NCI-H446 (cell line): ENCODE measurements at regions not wholly inside any gene's neighbourhood (a gene's known extent, or its start where the extent isn't known, plus 50 kb on each side); places are given as distances from the start of the nearest gene placed in this dataset.

Experiments
- DNase-seq, 2 experiments: peaks; one replicate each; lab custom pipeline; 2025; lab: John Stamatoyannopoulos, UW

DNA sequence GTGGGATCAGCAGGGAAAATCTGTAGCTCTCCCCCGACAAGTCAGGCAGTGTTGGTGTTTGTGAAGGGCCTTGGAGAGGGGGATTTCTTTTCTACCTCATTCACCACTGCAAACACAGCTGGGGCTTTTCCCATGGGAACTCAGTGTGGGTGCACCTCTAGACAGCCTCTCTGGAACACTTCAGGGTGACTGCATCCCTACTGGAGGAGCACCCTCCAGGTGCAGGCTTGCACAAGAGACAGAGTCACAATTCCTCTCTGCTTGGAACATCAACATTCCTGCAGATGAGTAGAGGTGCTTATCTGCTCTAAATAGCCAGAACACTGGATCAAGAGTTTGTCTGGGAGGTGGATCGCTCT is 72.7 kb upstream of the AKAP13 start:
- no peak for DNase-seq

- no peak for DNase-seq
These were observed 68.8 kb upstream of the AKAP13 start for GRCh38 chr15:85311647-85312046.

GRCh38 chr15:85312486-85312885 is 67.9 kb upstream of the AKAP13 start:
- DNase-seq = no peak

- no peak for DNase-seq
These were observed 67.5 kb upstream of the AKAP13 start for GRCh38 chr15:85312929-85313331.

DNA sequence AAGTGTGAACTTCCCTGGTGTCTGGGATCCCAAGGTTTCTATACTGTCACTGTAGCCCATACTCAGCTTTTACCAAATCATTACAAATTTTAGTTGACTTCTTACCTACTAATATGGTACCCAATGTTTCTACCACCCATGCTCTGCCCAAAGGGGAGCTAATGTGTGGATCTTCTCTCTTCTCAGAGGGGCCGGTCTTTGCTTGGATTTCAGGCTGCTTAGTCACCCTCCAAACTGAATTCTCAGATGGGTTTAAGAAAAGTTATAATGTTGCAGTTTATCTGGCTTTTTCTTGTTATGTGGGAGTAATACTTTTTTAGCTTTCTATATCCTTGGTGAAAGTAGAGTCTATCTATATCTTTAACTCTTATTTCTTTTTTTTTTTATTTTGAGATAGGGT is 67.1 kb upstream of the AKAP13 start:
- DNase-seq = no peak

GRCh38 chr15:85314146-85314545 is 66.3 kb upstream of the AKAP13 start:
- no peak for DNase-seq

GRCh38 chr15:85314633-85315032 is 65.8 kb upstream of the AKAP13 start:
- no peak for DNase-seq

DNA sequence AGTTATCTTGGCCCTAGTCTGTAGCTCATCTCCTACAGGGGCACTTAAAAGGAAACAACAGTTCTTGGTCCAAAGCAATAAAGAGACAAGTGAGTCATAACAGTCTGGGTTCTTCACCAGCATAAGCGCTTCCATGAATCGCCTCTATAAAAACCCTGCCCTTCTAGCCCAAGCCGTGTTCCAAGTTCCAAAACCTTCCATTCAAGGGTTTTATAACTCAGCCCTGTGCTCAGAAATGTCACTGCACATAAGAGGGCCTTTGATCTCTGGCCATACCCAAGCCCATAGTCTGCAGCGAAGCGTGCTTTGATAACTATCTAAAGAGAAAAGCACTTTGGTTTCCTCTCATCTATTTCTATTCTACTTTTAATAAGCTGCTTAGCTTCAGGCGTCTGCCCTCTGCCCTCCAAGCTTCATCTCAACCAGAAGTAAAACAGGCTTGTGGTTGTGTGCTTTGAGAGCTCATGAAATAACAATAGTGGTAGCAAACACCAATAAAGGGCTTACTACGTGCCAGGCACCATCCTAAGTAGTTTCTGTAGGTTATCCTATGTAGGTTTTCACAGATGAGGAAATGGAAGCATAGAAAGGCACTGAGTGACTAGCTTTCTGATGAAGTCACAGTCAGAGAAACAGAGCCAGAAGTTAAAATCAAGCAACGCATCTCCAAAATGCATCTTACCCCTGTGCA is 64.0 kb upstream of the AKAP13 start:
- DNase-seq = no peak

GRCh38 chr15:85318048-85318731 is 62.2 kb upstream of the AKAP13 start:
- no peak for DNase-seq

GRCh38 chr15:85318732-85319076 is 61.7 kb upstream of the AKAP13 start:
- no peak for DNase-seq

DNA sequence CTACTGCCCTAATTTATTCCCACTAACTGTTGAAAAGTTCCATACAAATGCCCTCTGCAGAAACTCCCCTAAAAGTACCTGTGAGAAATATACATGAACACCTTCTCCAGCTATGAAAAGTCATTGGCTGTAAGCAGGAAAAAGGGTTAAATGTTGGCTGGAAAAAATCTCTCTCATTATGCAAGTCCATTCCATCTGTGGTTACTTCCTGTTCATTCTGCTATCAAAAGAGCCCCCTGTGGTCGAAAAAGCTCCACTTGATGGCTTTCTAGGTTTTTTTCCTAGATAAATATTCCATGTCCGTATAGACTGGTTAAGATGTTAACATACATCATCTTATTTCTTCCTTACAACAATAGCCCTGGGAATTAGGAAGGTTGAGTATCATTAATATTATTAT is 56.2 kb upstream of the AKAP13 start:
- no peak for DNase-seq

- DNase-seq = no peak
These were observed 54.6 kb upstream of the AKAP13 start for GRCh38 chr15:85325834-85326233.

DNA sequence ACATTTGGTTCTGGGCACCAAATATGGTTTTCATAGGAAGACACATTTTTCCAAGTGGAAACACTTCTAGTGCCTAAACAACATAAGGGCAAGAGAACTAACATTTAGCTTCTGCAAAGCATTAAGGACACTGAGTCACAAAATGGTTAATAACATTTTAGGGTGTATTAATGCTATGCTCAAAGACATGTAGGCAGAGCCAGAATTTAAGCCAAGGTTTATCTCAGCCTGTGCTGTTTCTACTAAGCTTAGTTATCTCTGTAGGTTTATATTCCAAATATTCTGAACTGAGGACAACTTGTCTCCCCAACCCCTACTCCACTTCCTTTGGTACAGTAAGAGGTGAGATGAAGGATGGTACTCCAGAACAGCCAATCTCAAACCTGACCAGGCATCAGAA is 54.1 kb upstream of the AKAP13 start:
- DNase-seq = no peak

GRCh38 chr15:85327820-85328219 is 52.6 kb upstream of the AKAP13 start:
- no peak for DNase-seq

GRCh38 chr15:85329561-85330422 is 50.6 kb upstream of the AKAP13 start:
- no peak for DNase-seq
